ENCODE measurements at regions not wholly inside any gene's neighbourhood (a gene's known extent, or its start where the extent isn't known, plus 50 kb on each side); places are given as distances from the start of the nearest gene placed in this dataset.

GRCh38 chr2:155315768-155316167 is 617.3 kb downstream of the KCNJ3 start:
- no peak for DNase-seq (ENCODE audit: low read depth)
- TF ChIP-seq CTCF (IDR thresholded peaks at IDR 0.05; ENCODE audit: low read length, missing control alignments) = no peak
- H3K4me3 ChIP-seq (replicated peaks; ENCODE audit: low read depth, low read length) = no peak overlapping the region

- TF ChIP-seq CTCF (IDR thresholded peaks at IDR 0.05; ENCODE audit: low read length, missing control alignments) = peak; percentile 28
- peak; percentile 40 for DNase-seq (ENCODE audit: low read depth)
Measured at GRCh38 chr2:155310589-155310988, 612.1 kb downstream of the KCNJ3 start.

GRCh38 chr2:155309483-155309882 is 611.0 kb downstream of the KCNJ3 start:
- no peak overlapping the region for H3K4me3 ChIP-seq (replicated peaks; ENCODE audit: low read depth, low read length)
- DNase-seq (ENCODE audit: low read depth) = no peak
- no peak for TF ChIP-seq CTCF (IDR thresholded peaks at IDR 0.05; ENCODE audit: low read length, missing control alignments)

More at GRCh38 chr2:155310589-155310988, 612.1 kb downstream of the KCNJ3 start:
- no peak overlapping the region for H3K4me3 ChIP-seq (replicated peaks; ENCODE audit: low read depth, low read length)

GRCh38 chr2:155308367-155309009 is 610.0 kb downstream of the KCNJ3 start:
- no peak for DNase-seq (ENCODE audit: low read depth)
- TF ChIP-seq CTCF (IDR thresholded peaks at IDR 0.05; ENCODE audit: low read length, missing control alignments) = no peak

GRCh38 chr2:155301221-155301620 is 602.7 kb downstream of the KCNJ3 start:
- no peak for TF ChIP-seq CTCF (IDR thresholded peaks at IDR 0.05; ENCODE audit: low read length, missing control alignments)
- H3K4me3 ChIP-seq (replicated peaks; ENCODE audit: low read depth, low read length) = no peak overlapping the region
- DNase-seq (ENCODE audit: low read depth) = no peak

More at GRCh38 chr2:155308367-155309009, 610.0 kb downstream of the KCNJ3 start:
- no peak overlapping the region for H3K4me3 ChIP-seq (replicated peaks; ENCODE audit: low read depth, low read length)

- no peak for TF ChIP-seq CTCF (IDR thresholded peaks at IDR 0.05; ENCODE audit: low read length, missing control alignments)
- no peak for DNase-seq (ENCODE audit: low read depth)
Measured at GRCh38 chr2:155298001-155298400, 599.5 kb downstream of the KCNJ3 start.

GRCh38 chr2:155294358-155294757 is 595.9 kb downstream of the KCNJ3 start:
- no peak for DNase-seq (ENCODE audit: low read depth)
- TF ChIP-seq CTCF (IDR thresholded peaks at IDR 0.05; ENCODE audit: low read length, missing control alignments) = no peak

More at GRCh38 chr2:155298001-155298400, 599.5 kb downstream of the KCNJ3 start:
- no peak overlapping the region for H3K4me3 ChIP-seq (replicated peaks; ENCODE audit: low read depth, low read length)

More at GRCh38 chr2:155294358-155294757, 595.9 kb downstream of the KCNJ3 start:
- H3K4me3 ChIP-seq (replicated peaks; ENCODE audit: low read depth, low read length) = no peak overlapping the region

Data from fibroblast of pulmonary artery (primary cell).